K562 (cell line): ENCODE measurements at regions not wholly inside any gene's neighbourhood (a gene's known extent, or its start where the extent isn't known, plus 50 kb on each side); places are given as distances from the start of the nearest gene placed in this dataset.

Source experiments
- ATAC-seq: fragments of 200-7000 bp; cut with Tn5 transposase; 3 replicates; pipeline ENCODE4 v1.9.1; 2020; ENCODE audit warnings: moderate library complexity
- BruUV-seq: library from RNA; stranded (reverse); fragments of 400-500 nt; replicated peaks from 2 replicates; lab custom pipeline; 2021; lab: Mats Ljungman, UMichigan
- CTCF ChIA-PET: fragments of 300-600 bp; formaldehyde crosslinking; extraction: SDS; loops from one replicate; lab custom pipeline; 2021; ENCODE audit warnings: low intra/inter-chr PET ratio; lab: Yijun Ruan, JAX
- POLR2A ChIA-PET: fragments of 300-600, 350-650 bp; sonication (Branson Sonifier 250); formaldehyde crosslinking; extraction: SDS; loops from one replicate; lab custom pipeline; 2021; ENCODE audit warnings: antibody characterized with exemption, inconsistent platforms; lab: Yijun Ruan, JAX
- DNase-seq, 4 experiments: peaks; one replicate each; pipeline versions ENCODE4 v3.0.0 to v3.0.0-alpha.2; 2011 to 2018; ENCODE audit warnings: low spot score in 3 of 4, mixed read lengths in 3 of 4; ENCODE audit errors: extremely low read depth in 1 of 4
- FAIRE-seq: peaks from 2 replicates; lab custom pipeline; 2011; peaks lifted over from hg19 to GRCh38; lab: Jason Lieb, UNC
- H2AFZ ChIP-seq: 2 replicates; pipeline ENCODE4 v1.6.0; 2011; ENCODE audit warnings: low read depth, low read length, control low read depth, inconsistent platforms
- H3K27ac ChIP-seq: fragments of 200-600 bp; 3 replicates; pipeline ENCODE4 v1.8.0; 2011; ENCODE audit warnings: low read depth, mild to moderate bottlenecking, control low read depth, inconsistent platforms, low read length, moderate library complexity, mixed read lengths; ENCODE audit errors: extremely low read depth
- H3K27me3 ChIP-seq, 2 experiments: fragments of 300-600 bp in 1 of 2; 2 replicates in 1 of 2; 3 replicates in 1 of 2; pipeline versions ENCODE4 v1.6.0 to v1.8.0; 2011; ENCODE audit warnings: inconsistent platforms in 2 of 2, low read length in 2 of 2, mild to moderate bottlenecking in 1 of 2, mixed read lengths in 1 of 2, moderate library complexity in 1 of 2; ENCODE audit not compliant: control insufficient read depth in 2 of 2, insufficient read depth in 2 of 2
- H3K36me3 ChIP-seq: fragments of 300-600 bp; 3 replicates; pipeline ENCODE4 v1.8.0; 2011; ENCODE audit warnings: mild to moderate bottlenecking, low read length, inconsistent platforms; ENCODE audit not compliant: control insufficient read depth, insufficient read depth
- H3K4me1 ChIP-seq, 2 experiments: fragments of 200-600 bp in 1 of 2; replicated peaks in 1 of 2; 2 replicates in 1 of 2; 3 replicates in 1 of 2; pipeline versions ENCODE4 v1.5.1 to v1.8.0; 2011; ENCODE audit warnings: inconsistent platforms in 2 of 2, low read length in 2 of 2, mild to moderate bottlenecking in 1 of 2, mixed read lengths in 1 of 2, moderate library complexity in 1 of 2; ENCODE audit not compliant: control insufficient read depth in 2 of 2, insufficient read depth in 2 of 2
- H3K4me2 ChIP-seq: 2 replicates; pipeline ENCODE4 v1.6.1; 2011; ENCODE audit warnings: low read length, control low read depth, inconsistent platforms, mixed read lengths; ENCODE audit not compliant: insufficient read depth
- H3K4me3 ChIP-seq: fragments of 200-600 bp; sonication (generic), shearing (Covaris generic); 2 replicates; pipeline ENCODE4 v1.5.1; 2016; ENCODE audit warnings: control low read depth, inconsistent platforms
- H3K79me2 ChIP-seq: fragments of 200-600 bp; 3 replicates; pipeline ENCODE4 v1.8.0; 2011; ENCODE audit warnings: low read length, inconsistent platforms; ENCODE audit not compliant: control insufficient read depth, insufficient read depth
- H3K9ac ChIP-seq, 2 experiments: 2 replicates each; pipeline versions ENCODE4 v1.6.0 to v1.6.1; 2011; ENCODE audit warnings: low read depth in 2 of 2, low read length in 2 of 2, control low read depth in 1 of 2, inconsistent platforms in 1 of 2, mild to moderate bottlenecking in 1 of 2, mixed read lengths in 1 of 2; ENCODE audit not compliant: insufficient read depth in 1 of 2
- H3K9me1 ChIP-seq: one replicate; pipeline ENCODE4 v1.6.0; 2011; ENCODE audit warnings: inconsistent platforms, mild to moderate bottlenecking, low read length, moderate library complexity; ENCODE audit not compliant: control insufficient read depth, insufficient read depth
- H3K9me3 ChIP-seq: replicated peaks from 2 replicates; pipeline ENCODE4 v1.5.1; 2011; ENCODE audit warnings: low read depth, low read length, inconsistent platforms; ENCODE audit not compliant: control insufficient read depth, insufficient read depth
- H4K20me1 ChIP-seq: replicated peaks from 2 replicates; pipeline ENCODE4 v1.6.1; 2011; ENCODE audit warnings: low read length, inconsistent platforms, mixed read lengths; ENCODE audit not compliant: control insufficient read depth, insufficient read depth
- RREB1 ChIP-seq: fragments of 250-450 bp; sonication (Bioruptor Pico); IDR thresholded peaks from 2 replicates; pipeline ENCODE4 v1.4.0; 2020
- SP2 ChIP-seq: IDR thresholded peaks from 2 replicates; pipeline ENCODE4 v1.6.1; 2011; ENCODE audit warnings: mild to moderate bottlenecking, low read depth, low read length, moderate library complexity; ENCODE audit not compliant: poor library complexity, severe bottlenecking; ENCODE audit errors: extremely low read depth
- ZNF263 ChIP-seq: sonication (generic); formaldehyde crosslinking; IDR thresholded peaks from 2 replicates; pipeline ENCODE4 v1.8.0; 2022; ENCODE audit warnings: mild to moderate bottlenecking, missing genetic modification reagents, borderline replicate concordance
- in situ Hi-C: fragments of 300-500 bp; cut with MboI; formaldehyde crosslinking; loops from 4 replicates; pipeline ENCODE4 v1.15.0; 2018; ENCODE audit warnings: inconsistent platforms, mixed read lengths
- intact Hi-C: fragments of 100-400 bp; cut with micrococcal nuclease; formaldehyde crosslinking; loops from 2 replicates; pipeline ENCODE4 v1.14.2; 2022
- TF ChIP-seq, protein P1 (sequence below): fragments of 200-600 bp; sonication (generic); IDR thresholded peaks from one replicate; pipeline ENCODE4 v1.6.1; 2012; ENCODE audit warnings: mild to moderate bottlenecking, low read depth, low read length, inconsistent platforms

GRCh38 chr1:106925750-106926149 lies 130.7 kb upstream of the PRMT6 start:
- CTCF ChIA-PET: no interaction called here
- Histone ChIP-seq H3K4me2 (no peak overlapping the region), H4K20me1 (no peaks in the 10 kb centered on the region), H3K79me2 (no peaks in the 10 kb centered on the region), H3K4me1 (no peaks in the 10 kb centered on the region), H3K27me3 (no peaks in the 10 kb centered on the region), H3K9me3 (0 out of 2 replicates have a peak, but pooled peaks cover 3% of the 10 kb centered on the region), H3K9me1 (no peaks in the 10 kb centered on the region), H3K9ac (no peak overlapping the region), H3K36me3 (no peaks in the 10 kb centered on the region), H3K4me3 (no peak overlapping the region), H3K27ac (no peak overlapping the region), H2AFZ (no peak overlapping the region)
- DNase-seq (no peak), FAIRE-seq (no peak), ATAC-seq (no peak)
- BruUV-seq: no TSS peak
- TF ChIP-seq SP2 (no peak), RREB1 (no peak), ZNF263 (CRISPR knock-in tag) (no peak)
- TF ChIP-seq, protein P1, sequence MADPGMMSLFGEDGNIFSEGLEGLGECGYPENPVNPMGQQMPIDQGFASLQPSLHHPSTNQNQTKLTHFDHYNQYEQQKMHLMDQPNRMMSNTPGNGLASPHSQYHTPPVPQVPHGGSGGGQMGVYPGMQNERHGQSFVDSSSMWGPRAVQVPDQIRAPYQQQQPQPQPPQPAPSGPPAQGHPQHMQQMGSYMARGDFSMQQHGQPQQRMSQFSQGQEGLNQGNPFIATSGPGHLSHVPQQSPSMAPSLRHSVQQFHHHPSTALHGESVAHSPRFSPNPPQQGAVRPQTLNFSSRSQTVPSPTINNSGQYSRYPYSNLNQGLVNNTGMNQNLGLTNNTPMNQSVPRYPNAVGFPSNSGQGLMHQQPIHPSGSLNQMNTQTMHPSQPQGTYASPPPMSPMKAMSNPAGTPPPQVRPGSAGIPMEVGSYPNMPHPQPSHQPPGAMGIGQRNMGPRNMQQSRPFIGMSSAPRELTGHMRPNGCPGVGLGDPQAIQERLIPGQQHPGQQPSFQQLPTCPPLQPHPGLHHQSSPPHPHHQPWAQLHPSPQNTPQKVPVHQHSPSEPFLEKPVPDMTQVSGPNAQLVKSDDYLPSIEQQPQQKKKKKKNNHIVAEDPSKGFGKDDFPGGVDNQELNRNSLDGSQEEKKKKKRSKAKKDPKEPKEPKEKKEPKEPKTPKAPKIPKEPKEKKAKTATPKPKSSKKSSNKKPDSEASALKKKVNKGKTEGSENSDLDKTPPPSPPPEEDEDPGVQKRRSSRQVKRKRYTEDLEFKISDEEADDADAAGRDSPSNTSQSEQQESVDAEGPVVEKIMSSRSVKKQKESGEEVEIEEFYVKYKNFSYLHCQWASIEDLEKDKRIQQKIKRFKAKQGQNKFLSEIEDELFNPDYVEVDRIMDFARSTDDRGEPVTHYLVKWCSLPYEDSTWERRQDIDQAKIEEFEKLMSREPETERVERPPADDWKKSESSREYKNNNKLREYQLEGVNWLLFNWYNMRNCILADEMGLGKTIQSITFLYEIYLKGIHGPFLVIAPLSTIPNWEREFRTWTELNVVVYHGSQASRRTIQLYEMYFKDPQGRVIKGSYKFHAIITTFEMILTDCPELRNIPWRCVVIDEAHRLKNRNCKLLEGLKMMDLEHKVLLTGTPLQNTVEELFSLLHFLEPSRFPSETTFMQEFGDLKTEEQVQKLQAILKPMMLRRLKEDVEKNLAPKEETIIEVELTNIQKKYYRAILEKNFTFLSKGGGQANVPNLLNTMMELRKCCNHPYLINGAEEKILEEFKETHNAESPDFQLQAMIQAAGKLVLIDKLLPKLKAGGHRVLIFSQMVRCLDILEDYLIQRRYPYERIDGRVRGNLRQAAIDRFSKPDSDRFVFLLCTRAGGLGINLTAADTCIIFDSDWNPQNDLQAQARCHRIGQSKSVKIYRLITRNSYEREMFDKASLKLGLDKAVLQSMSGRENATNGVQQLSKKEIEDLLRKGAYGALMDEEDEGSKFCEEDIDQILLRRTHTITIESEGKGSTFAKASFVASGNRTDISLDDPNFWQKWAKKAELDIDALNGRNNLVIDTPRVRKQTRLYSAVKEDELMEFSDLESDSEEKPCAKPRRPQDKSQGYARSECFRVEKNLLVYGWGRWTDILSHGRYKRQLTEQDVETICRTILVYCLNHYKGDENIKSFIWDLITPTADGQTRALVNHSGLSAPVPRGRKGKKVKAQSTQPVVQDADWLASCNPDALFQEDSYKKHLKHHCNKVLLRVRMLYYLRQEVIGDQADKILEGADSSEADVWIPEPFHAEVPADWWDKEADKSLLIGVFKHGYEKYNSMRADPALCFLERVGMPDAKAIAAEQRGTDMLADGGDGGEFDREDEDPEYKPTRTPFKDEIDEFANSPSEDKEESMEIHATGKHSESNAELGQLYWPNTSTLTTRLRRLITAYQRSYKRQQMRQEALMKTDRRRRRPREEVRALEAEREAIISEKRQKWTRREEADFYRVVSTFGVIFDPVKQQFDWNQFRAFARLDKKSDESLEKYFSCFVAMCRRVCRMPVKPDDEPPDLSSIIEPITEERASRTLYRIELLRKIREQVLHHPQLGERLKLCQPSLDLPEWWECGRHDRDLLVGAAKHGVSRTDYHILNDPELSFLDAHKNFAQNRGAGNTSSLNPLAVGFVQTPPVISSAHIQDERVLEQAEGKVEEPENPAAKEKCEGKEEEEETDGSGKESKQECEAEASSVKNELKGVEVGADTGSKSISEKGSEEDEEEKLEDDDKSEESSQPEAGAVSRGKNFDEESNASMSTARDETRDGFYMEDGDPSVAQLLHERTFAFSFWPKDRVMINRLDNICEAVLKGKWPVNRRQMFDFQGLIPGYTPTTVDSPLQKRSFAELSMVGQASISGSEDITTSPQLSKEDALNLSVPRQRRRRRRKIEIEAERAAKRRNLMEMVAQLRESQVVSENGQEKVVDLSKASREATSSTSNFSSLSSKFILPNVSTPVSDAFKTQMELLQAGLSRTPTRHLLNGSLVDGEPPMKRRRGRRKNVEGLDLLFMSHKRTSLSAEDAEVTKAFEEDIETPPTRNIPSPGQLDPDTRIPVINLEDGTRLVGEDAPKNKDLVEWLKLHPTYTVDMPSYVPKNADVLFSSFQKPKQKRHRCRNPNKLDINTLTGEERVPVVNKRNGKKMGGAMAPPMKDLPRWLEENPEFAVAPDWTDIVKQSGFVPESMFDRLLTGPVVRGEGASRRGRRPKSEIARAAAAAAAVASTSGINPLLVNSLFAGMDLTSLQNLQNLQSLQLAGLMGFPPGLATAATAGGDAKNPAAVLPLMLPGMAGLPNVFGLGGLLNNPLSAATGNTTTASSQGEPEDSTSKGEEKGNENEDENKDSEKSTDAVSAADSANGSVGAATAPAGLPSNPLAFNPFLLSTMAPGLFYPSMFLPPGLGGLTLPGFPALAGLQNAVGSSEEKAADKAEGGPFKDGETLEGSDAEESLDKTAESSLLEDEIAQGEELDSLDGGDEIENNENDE: no peak
- POLR2A ChIA-PET: no interaction called here
- in situ Hi-C loops (no loop called here), intact Hi-C loops (no loop called here)
